ENCODE measurements at regions not wholly inside any gene's neighbourhood (a gene's known extent, or its start where the extent isn't known, plus 50 kb on each side); places are given as distances from the start of the nearest gene placed in this dataset.

- H3K27me3 ChIP-seq (ENCODE audit: insufficient read depth in 3 of 3, low read length in 2 of 3): peaks cover 0 to 2% (median 0%) of the 10 kb centered on the region in 3 donors
- no peak overlapping the region for H3K27ac ChIP-seq
- WGBS, 3 donors: 81 to 84% (median 81%) methylated on average over 5 of the region's 5 CpGs
- no peak for TF ChIP-seq CTCF (IDR thresholded peaks at IDR 0.05)
- H3K4me3 ChIP-seq: no peak overlapping the region
- no peaks in the 10 kb centered on the region for H3K4me1 ChIP-seq
- ATAC-seq: no peak
- intact Hi-C loops (cut with DNase I): no loop called here
- no peaks in the 10 kb centered on the region for H3K9me3 ChIP-seq
- H3K36me3 ChIP-seq (ENCODE audit: insufficient read depth in 1 of 2, low read depth in 1 of 2): no peaks in the 10 kb centered on the region
- DNase-seq: no peak
These were observed 246.6 kb downstream of the TFCP2L1 start for GRCh38 chr2:121038431-121038830.

- 51 to 59% (median 51%) methylated on average over 8 of the region's 8 CpGs for WGBS, 3 donors
- no peaks in the 10 kb centered on the region for H3K4me1 ChIP-seq
- H3K9me3 ChIP-seq: no peaks in the 10 kb centered on the region
- H3K27ac ChIP-seq: no peak overlapping the region
- ATAC-seq (no peak), DNase-seq (no peak)
- H3K27me3 ChIP-seq (ENCODE audit: insufficient read depth in 3 of 3, low read length in 2 of 3): peaks cover 0 to 2% (median 0%) of the 10 kb centered on the region in 3 donors
- H3K36me3 ChIP-seq (ENCODE audit: insufficient read depth in 1 of 2, low read depth in 1 of 2): no peaks in the 10 kb centered on the region
- no peak for TF ChIP-seq CTCF (IDR thresholded peaks at IDR 0.05)
- intact Hi-C loops (cut with DNase I): no loop called here
- H3K4me3 ChIP-seq: no peak overlapping the region
These were observed 245.9 kb downstream of the TFCP2L1 start for GRCh38 chr2:121038891-121039616.

- no peak for ATAC-seq
- H3K4me3 ChIP-seq: no peak overlapping the region
- DNase-seq: no peak
- peaks cover 0 to 2% (median 0%) of the 10 kb centered on the region in 3 donors for H3K27me3 ChIP-seq (ENCODE audit: insufficient read depth in 3 of 3, low read length in 2 of 3)
- H3K9me3 ChIP-seq: no peaks in the 10 kb centered on the region
- H3K36me3 ChIP-seq (ENCODE audit: insufficient read depth in 1 of 2, low read depth in 1 of 2): no peaks in the 10 kb centered on the region
- WGBS, 3 donors: 24 to 42% (median 26%) methylated on average over 3 of the region's 3 CpGs
- no peak for TF ChIP-seq CTCF (IDR thresholded peaks at IDR 0.05)
- no peaks in the 10 kb centered on the region for H3K4me1 ChIP-seq
- no peak overlapping the region for H3K27ac ChIP-seq
- intact Hi-C loops (cut with DNase I): no loop called here
These were observed 245.3 kb downstream of the TFCP2L1 start for GRCh38 chr2:121039679-121040078.

- H3K27ac ChIP-seq: no peak overlapping the region
- ATAC-seq: no peak
- H3K4me1 ChIP-seq: no peaks in the 10 kb centered on the region
- H3K9me3 ChIP-seq: no peaks in the 10 kb centered on the region
- peaks cover 0 to 2% (median 0%) of the 10 kb centered on the region in 3 donors for H3K27me3 ChIP-seq (ENCODE audit: insufficient read depth in 3 of 3, low read length in 2 of 3)
- WGBS, 3 donors: 0 to 52% (median 3%) methylated on average over 1 of the region's 1 CpG
- no peak for DNase-seq
- H3K36me3 ChIP-seq (ENCODE audit: insufficient read depth in 1 of 2, low read depth in 1 of 2): no peaks in the 10 kb centered on the region
- intact Hi-C loops (cut with DNase I): no loop called here
- TF ChIP-seq CTCF (IDR thresholded peaks at IDR 0.05): no peak
- no peak overlapping the region for H3K4me3 ChIP-seq
These were observed 243.5 kb downstream of the TFCP2L1 start for GRCh38 chr2:121041516-121041915.

Data from psoas muscle (tissue), 7 donors.